Testis (tissue), 2 donors: ENCODE measurements at regions not wholly inside any gene's neighbourhood (a gene's known extent, or its start where the extent isn't known, plus 50 kb on each side); places are given as distances from the start of the nearest gene placed in this dataset.

Experiments used
- POLR2A ChIP-seq: fragments of 450-650 bp; IDR thresholded peaks from one replicate; pipeline ENCODE4 v1.6.1; 2017; ENCODE audit warnings: antibody characterized with exemption, mild to moderate bottlenecking, moderate library complexity
- TF ChIP-seq, protein P1 (sequence below), 3 experiments: fragments of 450-650 bp in 2 of 3; fragments of 200-600 bp in 1 of 3; sonication (generic) in 1 of 3; IDR thresholded peaks; one replicate each; pipeline ENCODE4 v1.5.1; 2016 to 2019; ENCODE audit warnings: antibody characterized with exemption in 3 of 3, mild to moderate bottlenecking in 2 of 3, moderate library complexity in 1 of 3

DNA sequence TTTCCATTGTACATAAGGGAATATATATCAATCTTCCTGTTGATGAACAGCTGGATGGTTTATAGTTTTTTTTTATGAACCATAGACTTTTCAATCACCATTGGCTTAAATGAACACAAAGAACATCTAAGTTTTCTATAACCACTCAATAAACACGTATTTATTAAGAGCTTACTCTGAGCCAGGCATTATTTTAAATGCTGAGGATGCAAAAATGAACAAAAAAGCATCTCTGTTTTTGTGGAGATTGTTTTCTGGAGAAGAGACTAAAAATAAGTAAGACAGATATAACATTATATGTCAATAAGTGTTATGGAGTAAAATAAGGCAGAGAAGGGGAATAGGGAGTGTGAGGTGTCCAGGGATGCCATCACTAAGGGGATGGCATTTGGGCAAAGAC, 52.1 kb upstream of the SLC24A2 start:
- TF ChIP-seq, protein P1, sequence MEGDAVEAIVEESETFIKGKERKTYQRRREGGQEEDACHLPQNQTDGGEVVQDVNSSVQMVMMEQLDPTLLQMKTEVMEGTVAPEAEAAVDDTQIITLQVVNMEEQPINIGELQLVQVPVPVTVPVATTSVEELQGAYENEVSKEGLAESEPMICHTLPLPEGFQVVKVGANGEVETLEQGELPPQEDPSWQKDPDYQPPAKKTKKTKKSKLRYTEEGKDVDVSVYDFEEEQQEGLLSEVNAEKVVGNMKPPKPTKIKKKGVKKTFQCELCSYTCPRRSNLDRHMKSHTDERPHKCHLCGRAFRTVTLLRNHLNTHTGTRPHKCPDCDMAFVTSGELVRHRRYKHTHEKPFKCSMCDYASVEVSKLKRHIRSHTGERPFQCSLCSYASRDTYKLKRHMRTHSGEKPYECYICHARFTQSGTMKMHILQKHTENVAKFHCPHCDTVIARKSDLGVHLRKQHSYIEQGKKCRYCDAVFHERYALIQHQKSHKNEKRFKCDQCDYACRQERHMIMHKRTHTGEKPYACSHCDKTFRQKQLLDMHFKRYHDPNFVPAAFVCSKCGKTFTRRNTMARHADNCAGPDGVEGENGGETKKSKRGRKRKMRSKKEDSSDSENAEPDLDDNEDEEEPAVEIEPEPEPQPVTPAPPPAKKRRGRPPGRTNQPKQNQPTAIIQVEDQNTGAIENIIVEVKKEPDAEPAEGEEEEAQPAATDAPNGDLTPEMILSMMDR (IDR thresholded peaks at IDR 0.05) = no peak
- TF ChIP-seq POLR2A = no peak
